BJ (cell line): ENCODE measurements at regions not wholly inside any gene's neighbourhood (a gene's known extent, or its start where the extent isn't known, plus 50 kb on each side); places are given as distances from the start of the nearest gene placed in this dataset.

Source experiments
- CTCF ChIA-PET: fragments of 350-600 bp; formaldehyde crosslinking; extraction: SDS; loops from one replicate; lab custom pipeline; 2021; ENCODE audit warnings: antibody characterized with exemption, inconsistent platforms; lab: Yijun Ruan, JAX
- POLR2A ChIA-PET: fragments of 300-600 bp; sonication (Branson Sonifier 250); formaldehyde crosslinking; extraction: SDS; loops from one replicate; lab custom pipeline; 2021; ENCODE audit warnings: antibody characterized with exemption; lab: Charles Lee
- DNase-seq: peaks from one replicate; pipeline ENCODE4 v3.0.0-alpha.2; 2011; ENCODE audit warnings: low read depth
- H3K27me3 ChIP-seq: 2 replicates; pipeline ENCODE4 v1.6.0; 2011; ENCODE audit warnings: low read length; ENCODE audit not compliant: control insufficient read depth, insufficient read depth
- H3K36me3 ChIP-seq: 2 replicates; pipeline ENCODE4 v1.5.1; 2011; ENCODE audit warnings: low read length; ENCODE audit not compliant: control insufficient read depth, insufficient read depth
- H3K4me3 ChIP-seq: 2 replicates; pipeline ENCODE4 v1.5.1; 2011; ENCODE audit warnings: low read depth, mild to moderate bottlenecking, control low read depth, low read length
- CTCF ChIP-seq: IDR thresholded peaks from 2 replicates; pipeline ENCODE4 v1.5.1; 2011; ENCODE audit warnings: low read depth, mild to moderate bottlenecking, control low read depth, inconsistent platforms, low read length, moderate library complexity; ENCODE audit not compliant: insufficient read depth

- POLR2A ChIA-PET = no interaction called here
- no peaks in the 10 kb centered on the region for H3K36me3 ChIP-seq
- DNase-seq = no peak
- no peaks in the 10 kb centered on the region for H3K27me3 ChIP-seq
- H3K4me3 ChIP-seq = no peak overlapping the region
- no peak for TF ChIP-seq CTCF
- CTCF ChIA-PET = interaction anchor here (0.5 to 1.5 kb wide), 2 partner anchors 12 to 103 kb away, joined by 3 to 6 read pairs; no protein-coding TSS in a partner anchor
Measured at GRCh38 chr11:27287205-27287604, 75.8 kb downstream of the CCDC34 start.

GRCh38 chr11:27285761-27286160 is 77.3 kb downstream of the CCDC34 start:
- Histone ChIP-seq H3K36me3 (no peaks in the 10 kb centered on the region), H3K4me3 (no peak overlapping the region), H3K27me3 (no peaks in the 10 kb centered on the region)
- no peak for TF ChIP-seq CTCF
- POLR2A ChIA-PET = no interaction called here
- DNase-seq = no peak
- CTCF ChIA-PET = interaction anchor here (1.3 kb wide), 1 partner anchor 10 kb away, joined by 4 read pairs; no protein-coding TSS in a partner anchor

GRCh38 chr11:27282806-27283205 is 80.2 kb downstream of the CCDC34 start:
- Histone ChIP-seq H3K27me3 (no peaks in the 10 kb centered on the region), H3K36me3 (no peaks in the 10 kb centered on the region), H3K4me3 (no peak overlapping the region)
- ChIA-PET CTCF (interaction anchor here (1.0 to 3.5 kb wide), 7 partner anchors 8 to 99 kb away, joined by 3 to 19 read pairs (median 4); no protein-coding TSS in a partner anchor), POLR2A (interaction anchor here (1.1 kb wide), 1 partner anchor 28 kb away, joined by 3 read pairs; no protein-coding TSS in a partner anchor)
- DNase-seq = no peak
- TF ChIP-seq CTCF = no peak

GRCh38 chr11:27281740-27282590 is 81.0 kb downstream of the CCDC34 start:
- Histone ChIP-seq H3K27me3 (no peaks in the 10 kb centered on the region), H3K4me3 (no peak overlapping the region), H3K36me3 (no peaks in the 10 kb centered on the region)
- peak; percentile 99 for DNase-seq
- ChIA-PET CTCF (interaction anchor here (0.7 to 3.5 kb wide), 9 partner anchors 9 to 98 kb away, joined by 3 to 19 read pairs (median 3); no protein-coding TSS in a partner anchor), POLR2A (interaction anchor here (1.1 kb wide), 1 partner anchor 27 kb away, joined by 3 read pairs; no protein-coding TSS in a partner anchor)
- no peak for TF ChIP-seq CTCF

- ChIA-PET CTCF (interaction anchor here (1.1 to 3.5 kb wide), 5 partner anchors 15 to 97 kb away, joined by 3 to 19 read pairs (median 4); no protein-coding TSS in a partner anchor), POLR2A (no interaction called here)
- no peak for TF ChIP-seq CTCF
- DNase-seq = no peak
- Histone ChIP-seq H3K4me3 (no peak overlapping the region), H3K36me3 (no peaks in the 10 kb centered on the region), H3K27me3 (no peaks in the 10 kb centered on the region)
Measured at GRCh38 chr11:27281276-27281675, 81.7 kb downstream of the CCDC34 start.
